ENCODE measurements at regions not wholly inside any gene's neighbourhood (a gene's known extent, or its start where the extent isn't known, plus 50 kb on each side); places are given as distances from the start of the nearest gene placed in this dataset.

GRCh38 chr1:157359314-157360022 is 192.8 kb downstream of the FCRL5 start:
- H3K36me3 Mint-ChIP-seq, result no peaks in the 10 kb centered on the region
- H3K27me3 Mint-ChIP-seq, result peaks cover 12 to 15% of the 10 kb centered on the region in 2 donors
- Histone ChIP-seq H3K36me3 (ENCODE audit: control insufficient read depth in 2 of 2, extremely low read depth in 1 of 2, insufficient read depth in 1 of 2, low read length in 1 of 2) (no peaks in the 10 kb centered on the region), H3K4me1 (ENCODE audit: control insufficient read depth in 1 of 2, extremely low read depth in 1 of 2, insufficient read depth in 2 of 2, low read length in 2 of 2) (no peaks in the 10 kb centered on the region), H3K9me3 (no peaks in the 10 kb centered on the region), H3K27ac (ENCODE audit: low read length) (no peak overlapping the region), H3K4me3 (ENCODE audit: control insufficient read depth in 1 of 2, extremely low read depth in 1 of 2, low read length in 1 of 2) (no peak overlapping the region), H3K27me3 (replicated peaks in 1 of 2; ENCODE audit: control insufficient read depth in 2 of 2, extremely low read depth in 1 of 2, insufficient read depth in 2 of 2, low read length in 1 of 2) (peaks cover 0 to 3% of the 10 kb centered on the region in 2 experiments)
- H3K4me1 Mint-ChIP-seq, result no peaks in the 10 kb centered on the region
- WGBS (ENCODE audit: insufficient coverage), result 100% methylated on average over 2 of the region's 4 CpGs
- H3K4me3 Mint-ChIP-seq, result no peak overlapping the region
- DNase-seq (no peak), ATAC-seq (replicated peaks in 1 of 4) (no peak)
- no peak overlapping the region for H3K27ac Mint-ChIP-seq
- no peaks in the 10 kb centered on the region for H3K9me3 Mint-ChIP-seq
- POLR2A ChIA-PET, result no interaction called here
- CTCF ChIA-PET, result no interaction called here

GRCh38 chr1:157357111-157357510 is 195.2 kb downstream of the FCRL5 start:
- Mint-ChIP-seq H3K4me3 (no peak overlapping the region), H3K4me1 (no peaks in the 10 kb centered on the region), H3K9me3 (no peaks in the 10 kb centered on the region), H3K27me3 (peaks cover 8 to 15% of the 10 kb centered on the region in 2 donors), H3K27ac (no peak overlapping the region), H3K36me3 (no peaks in the 10 kb centered on the region)
- H3K36me3 ChIP-seq (ENCODE audit: control insufficient read depth in 2 of 2, extremely low read depth in 1 of 2, insufficient read depth in 1 of 2, low read length in 1 of 2), result no peaks in the 10 kb centered on the region
- H3K4me1 ChIP-seq (ENCODE audit: control insufficient read depth in 1 of 2, extremely low read depth in 1 of 2, insufficient read depth in 2 of 2, low read length in 2 of 2), result no peaks in the 10 kb centered on the region
- WGBS (ENCODE audit: insufficient coverage), result 85% methylated on average over 5 of the region's 5 CpGs
- H3K27ac ChIP-seq (ENCODE audit: low read length), result no peak overlapping the region
- ATAC-seq (replicated peaks in 1 of 4), result no peak
- no peak for DNase-seq
- POLR2A ChIA-PET, result no interaction called here
- H3K27me3 ChIP-seq (replicated peaks in 1 of 2; ENCODE audit: control insufficient read depth in 2 of 2, extremely low read depth in 1 of 2, insufficient read depth in 2 of 2, low read length in 1 of 2), result peaks cover 0 to 3% of the 10 kb centered on the region in 2 experiments
- no peak overlapping the region for H3K4me3 ChIP-seq (ENCODE audit: control insufficient read depth in 1 of 2, extremely low read depth in 1 of 2, low read length in 1 of 2)
- CTCF ChIA-PET, result interaction anchor here in 1 of 2 donors (0.8 kb wide), 1 partner anchor 137 kb away, joined by 3 read pairs; no protein-coding TSS in a partner anchor
- no peaks in the 10 kb centered on the region for H3K9me3 ChIP-seq

- CTCF ChIA-PET, result interaction anchor here in 1 of 2 donors (0.8 kb wide), 1 partner anchor 137 kb away, joined by 3 read pairs; no protein-coding TSS in a partner anchor
- no peak for ATAC-seq (replicated peaks in 1 of 4)
These were observed 195.7 kb downstream of the FCRL5 start for GRCh38 chr1:157356601-157357000.

GRCh38 chr1:157353546-157353945 is 198.8 kb downstream of the FCRL5 start:
- Mint-ChIP-seq H3K9me3 (no peaks in the 10 kb centered on the region), H3K27me3 (peaks cover 20 to 27% of the 10 kb centered on the region in 2 donors), H3K4me1 (no peaks in the 10 kb centered on the region), H3K27ac (no peak overlapping the region), H3K4me3 (no peak overlapping the region), H3K36me3 (no peaks in the 10 kb centered on the region)
- Histone ChIP-seq H3K27ac (ENCODE audit: low read length) (no peak overlapping the region), H3K27me3 (replicated peaks in 1 of 2; ENCODE audit: control insufficient read depth in 2 of 2, extremely low read depth in 1 of 2, insufficient read depth in 2 of 2, low read length in 1 of 2) (peaks cover 0 to 7% of the 10 kb centered on the region in 2 experiments), H3K4me3 (ENCODE audit: control insufficient read depth in 1 of 2, extremely low read depth in 1 of 2, low read length in 1 of 2) (no peak overlapping the region), H3K4me1 (ENCODE audit: control insufficient read depth in 1 of 2, extremely low read depth in 1 of 2, insufficient read depth in 2 of 2, low read length in 2 of 2) (no peaks in the 10 kb centered on the region), H3K9me3 (no peaks in the 10 kb centered on the region), H3K36me3 (ENCODE audit: control insufficient read depth in 2 of 2, extremely low read depth in 1 of 2, insufficient read depth in 1 of 2, low read length in 1 of 2) (no peaks in the 10 kb centered on the region)
- CTCF ChIA-PET, result no interaction called here
- ATAC-seq (replicated peaks in 1 of 4) (no peak), DNase-seq (no peak)
- POLR2A ChIA-PET, result no interaction called here
- 43% methylated on average over 2 of the region's 2 CpGs for WGBS (ENCODE audit: insufficient coverage)

More at GRCh38 chr1:157356601-157357000, 195.7 kb downstream of the FCRL5 start:
- Mint-ChIP-seq H3K9me3 (no peaks in the 10 kb centered on the region), H3K27me3 (peaks cover 10 to 19% of the 10 kb centered on the region in 2 donors), H3K4me1 (no peaks in the 10 kb centered on the region), H3K4me3 (no peak overlapping the region), H3K27ac (no peak overlapping the region), H3K36me3 (no peaks in the 10 kb centered on the region)
- POLR2A ChIA-PET, result no interaction called here
- Histone ChIP-seq H3K4me3 (ENCODE audit: control insufficient read depth in 1 of 2, extremely low read depth in 1 of 2, low read length in 1 of 2) (no peak overlapping the region), H3K27ac (ENCODE audit: low read length) (no peak overlapping the region), H3K36me3 (ENCODE audit: control insufficient read depth in 2 of 2, extremely low read depth in 1 of 2, insufficient read depth in 1 of 2, low read length in 1 of 2) (no peaks in the 10 kb centered on the region), H3K27me3 (replicated peaks in 1 of 2; ENCODE audit: control insufficient read depth in 2 of 2, extremely low read depth in 1 of 2, insufficient read depth in 2 of 2, low read length in 1 of 2) (peaks cover 0 to 3% of the 10 kb centered on the region in 2 experiments), H3K4me1 (ENCODE audit: control insufficient read depth in 1 of 2, extremely low read depth in 1 of 2, insufficient read depth in 2 of 2, low read length in 2 of 2) (no peaks in the 10 kb centered on the region), H3K9me3 (no peaks in the 10 kb centered on the region)
- DNase-seq, result no peak
- 33% methylated on average over 2 of the region's 3 CpGs for WGBS (ENCODE audit: insufficient coverage)

GRCh38 chr1:157352817-157353408 is 199.4 kb downstream of the FCRL5 start:
- Mint-ChIP-seq H3K36me3 (no peaks in the 10 kb centered on the region), H3K4me3 (no peak overlapping the region), H3K27me3 (peaks cover 22 to 33% of the 10 kb centered on the region in 2 donors), H3K9me3 (no peaks in the 10 kb centered on the region), H3K27ac (no peak overlapping the region), H3K4me1 (no peaks in the 10 kb centered on the region)
- Histone ChIP-seq H3K36me3 (ENCODE audit: control insufficient read depth in 2 of 2, extremely low read depth in 1 of 2, insufficient read depth in 1 of 2, low read length in 1 of 2) (no peaks in the 10 kb centered on the region), H3K27me3 (replicated peaks in 1 of 2; ENCODE audit: control insufficient read depth in 2 of 2, extremely low read depth in 1 of 2, insufficient read depth in 2 of 2, low read length in 1 of 2) (peaks cover 0 to 13% of the 10 kb centered on the region in 2 experiments), H3K4me3 (ENCODE audit: control insufficient read depth in 1 of 2, extremely low read depth in 1 of 2, low read length in 1 of 2) (no peak overlapping the region), H3K9me3 (no peaks in the 10 kb centered on the region), H3K4me1 (ENCODE audit: control insufficient read depth in 1 of 2, extremely low read depth in 1 of 2, insufficient read depth in 2 of 2, low read length in 2 of 2) (no peaks in the 10 kb centered on the region), H3K27ac (ENCODE audit: low read length) (no peak overlapping the region)
- 67% methylated on average over 1 of the region's 1 CpG for WGBS (ENCODE audit: insufficient coverage)
- ChIA-PET CTCF (no interaction called here), POLR2A (no interaction called here)
- no peak for ATAC-seq (replicated peaks in 1 of 4)
- no peak for DNase-seq

GRCh38 chr1:157352216-157352615 is 200.1 kb downstream of the FCRL5 start:
- WGBS (ENCODE audit: insufficient coverage), result 94% methylated on average over 3 of the region's 3 CpGs
- H3K4me1 Mint-ChIP-seq, result no peaks in the 10 kb centered on the region
- no peaks in the 10 kb centered on the region for H3K9me3 ChIP-seq
- ChIA-PET POLR2A (no interaction called here), CTCF (no interaction called here)
- H3K27me3 ChIP-seq (replicated peaks in 1 of 2; ENCODE audit: control insufficient read depth in 2 of 2, extremely low read depth in 1 of 2, insufficient read depth in 2 of 2, low read length in 1 of 2), result peaks cover 0 to 20% of the 10 kb centered on the region in 2 experiments
- no peaks in the 10 kb centered on the region for H3K36me3 Mint-ChIP-seq
- no peak overlapping the region for H3K27ac Mint-ChIP-seq
- H3K27me3 Mint-ChIP-seq, result peaks cover 25 to 37% of the 10 kb centered on the region in 2 donors
- H3K9me3 Mint-ChIP-seq, result no peaks in the 10 kb centered on the region
- no peak overlapping the region for H3K4me3 ChIP-seq (ENCODE audit: control insufficient read depth in 1 of 2, extremely low read depth in 1 of 2, low read length in 1 of 2)
- no peak overlapping the region for H3K4me3 Mint-ChIP-seq
- no peaks in the 10 kb centered on the region for H3K4me1 ChIP-seq (ENCODE audit: control insufficient read depth in 1 of 2, extremely low read depth in 1 of 2, insufficient read depth in 2 of 2, low read length in 2 of 2)
- H3K27ac ChIP-seq (ENCODE audit: low read length), result no peak overlapping the region
- no peak for DNase-seq
- no peak for ATAC-seq (replicated peaks in 1 of 4)
- H3K36me3 ChIP-seq (ENCODE audit: control insufficient read depth in 2 of 2, extremely low read depth in 1 of 2, insufficient read depth in 1 of 2, low read length in 1 of 2), result no peaks in the 10 kb centered on the region

Measured in T-cell (primary cell).